ENCODE measurements at regions not wholly inside any gene's neighbourhood (a gene's known extent, or its start where the extent isn't known, plus 50 kb on each side); places are given as distances from the start of the nearest gene placed in this dataset.

- TF ChIP-seq, protein P1, sequence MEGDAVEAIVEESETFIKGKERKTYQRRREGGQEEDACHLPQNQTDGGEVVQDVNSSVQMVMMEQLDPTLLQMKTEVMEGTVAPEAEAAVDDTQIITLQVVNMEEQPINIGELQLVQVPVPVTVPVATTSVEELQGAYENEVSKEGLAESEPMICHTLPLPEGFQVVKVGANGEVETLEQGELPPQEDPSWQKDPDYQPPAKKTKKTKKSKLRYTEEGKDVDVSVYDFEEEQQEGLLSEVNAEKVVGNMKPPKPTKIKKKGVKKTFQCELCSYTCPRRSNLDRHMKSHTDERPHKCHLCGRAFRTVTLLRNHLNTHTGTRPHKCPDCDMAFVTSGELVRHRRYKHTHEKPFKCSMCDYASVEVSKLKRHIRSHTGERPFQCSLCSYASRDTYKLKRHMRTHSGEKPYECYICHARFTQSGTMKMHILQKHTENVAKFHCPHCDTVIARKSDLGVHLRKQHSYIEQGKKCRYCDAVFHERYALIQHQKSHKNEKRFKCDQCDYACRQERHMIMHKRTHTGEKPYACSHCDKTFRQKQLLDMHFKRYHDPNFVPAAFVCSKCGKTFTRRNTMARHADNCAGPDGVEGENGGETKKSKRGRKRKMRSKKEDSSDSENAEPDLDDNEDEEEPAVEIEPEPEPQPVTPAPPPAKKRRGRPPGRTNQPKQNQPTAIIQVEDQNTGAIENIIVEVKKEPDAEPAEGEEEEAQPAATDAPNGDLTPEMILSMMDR (IDR thresholded peaks at IDR 0.05; ENCODE audit: extremely low read depth, missing control alignments), result no peak
- DNase-seq (ENCODE audit: low spot score), result no peak
These were observed 87.6 kb downstream of the SKIDA1 start for GRCh38 chr10:21437770-21438382.

GRCh38 chr10:21432266-21432665 lies 93.2 kb downstream of the SKIDA1 start:
- TF ChIP-seq, protein P1 (IDR thresholded peaks at IDR 0.05; ENCODE audit: extremely low read depth, missing control alignments), result no peak
- no peak for DNase-seq (ENCODE audit: low spot score)

DNA sequence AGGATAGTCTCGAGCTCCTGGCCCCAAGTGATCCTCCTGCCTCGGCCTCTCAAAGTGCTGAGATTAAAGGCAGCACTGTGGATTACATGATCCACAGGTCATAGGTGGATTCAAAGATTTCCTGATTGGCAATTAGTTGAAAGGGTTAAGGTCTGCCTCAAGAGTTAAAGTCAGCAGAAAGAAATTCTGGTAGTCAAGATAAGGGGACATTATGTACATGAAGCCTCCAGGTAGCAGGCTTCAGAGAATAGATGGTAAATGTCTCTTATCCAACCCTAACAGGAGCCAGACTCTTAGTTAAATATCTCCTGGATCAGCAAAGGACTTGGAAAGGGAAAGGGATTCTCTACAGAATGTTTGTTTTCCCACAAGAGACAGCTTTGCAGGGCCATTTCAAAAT lies 93.7 kb downstream of the SKIDA1 start:
- TF ChIP-seq, protein P1 (IDR thresholded peaks at IDR 0.05; ENCODE audit: extremely low read depth, missing control alignments), result no peak
- DNase-seq (ENCODE audit: low spot score), result no peak

DNA sequence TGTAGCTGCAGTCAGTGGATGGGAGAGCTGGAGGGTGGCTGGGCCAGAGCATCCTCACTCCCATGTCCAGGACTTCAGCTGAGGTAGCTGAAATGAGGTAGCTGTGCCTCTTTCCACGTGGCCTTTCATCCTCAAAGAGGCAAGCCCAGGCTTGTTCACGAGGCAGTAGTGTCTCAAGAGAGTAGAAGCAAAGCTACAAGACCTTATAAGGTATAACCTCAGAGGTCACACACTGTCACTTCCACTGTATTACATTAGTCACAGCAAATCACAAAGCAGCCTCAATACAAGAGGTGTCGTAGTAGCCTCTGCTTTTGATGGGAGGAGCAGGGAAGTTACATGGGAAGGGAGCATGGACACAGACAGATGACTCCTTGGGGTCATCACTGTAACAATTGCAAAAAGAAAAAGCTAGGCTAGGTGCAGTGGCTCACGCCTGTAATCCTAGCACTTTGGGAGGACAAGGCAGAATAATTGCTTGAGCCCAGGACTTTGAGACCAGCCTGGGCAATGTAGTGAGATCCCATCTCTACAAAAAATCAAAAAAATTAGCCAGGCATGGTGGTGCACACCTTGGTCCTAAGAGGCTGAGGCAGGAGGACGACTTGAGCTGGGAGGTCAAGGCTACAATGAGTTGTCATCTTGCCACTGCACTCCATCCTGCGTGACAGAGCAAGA lies 97.5 kb downstream of the SKIDA1 start:
- TF ChIP-seq, protein P1 (IDR thresholded peaks at IDR 0.05; ENCODE audit: extremely low read depth, missing control alignments), result no peak
- peak; percentile 33 for DNase-seq (ENCODE audit: low spot score)

- no peak for DNase-seq (ENCODE audit: low spot score)
- TF ChIP-seq, protein P1 (IDR thresholded peaks at IDR 0.05; ENCODE audit: extremely low read depth, missing control alignments), result no peak
These were observed 101.0 kb downstream of the SKIDA1 start for GRCh38 chr10:21424459-21424861.

GRCh38 chr10:21423850-21424249 lies 101.6 kb downstream of the SKIDA1 start:
- DNase-seq (ENCODE audit: low spot score), result no peak
- TF ChIP-seq, protein P1 (IDR thresholded peaks at IDR 0.05; ENCODE audit: extremely low read depth, missing control alignments), result no peak

DNA sequence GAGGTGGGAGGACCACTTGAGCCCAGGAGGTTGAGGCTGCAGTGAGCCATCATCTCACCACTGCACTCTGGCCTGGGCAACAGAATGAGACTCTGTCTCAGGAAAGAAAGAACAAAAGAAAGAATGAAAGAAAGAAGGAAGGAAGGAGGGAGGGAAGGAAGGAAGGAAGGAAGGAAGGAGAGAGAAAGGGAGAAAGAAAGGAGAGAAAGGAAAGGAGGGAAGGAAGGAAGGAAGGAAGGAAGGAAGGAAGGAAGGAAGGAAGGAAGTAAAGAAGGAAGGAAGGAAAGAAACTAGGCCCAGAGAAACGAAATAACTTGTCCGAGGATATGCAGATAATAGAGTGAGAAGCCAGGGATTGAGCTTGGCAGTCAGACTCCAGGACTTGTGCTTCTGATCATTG lies 102.1 kb downstream of the SKIDA1 start:
- no peak for DNase-seq (ENCODE audit: low spot score)
- TF ChIP-seq, protein P1 (IDR thresholded peaks at IDR 0.05; ENCODE audit: extremely low read depth, missing control alignments), result no peak

Measured in GM20000 (cell line).